ENCODE measurements at regions not wholly inside any gene's neighbourhood (a gene's known extent, or its start where the extent isn't known, plus 50 kb on each side); places are given as distances from the start of the nearest gene placed in this dataset.
"Not testable (repeated sequence)": the region's sequence is repeated elsewhere in the genome, so short reads cannot be mapped to it uniquely, and the experiment has no call there.

DNA sequence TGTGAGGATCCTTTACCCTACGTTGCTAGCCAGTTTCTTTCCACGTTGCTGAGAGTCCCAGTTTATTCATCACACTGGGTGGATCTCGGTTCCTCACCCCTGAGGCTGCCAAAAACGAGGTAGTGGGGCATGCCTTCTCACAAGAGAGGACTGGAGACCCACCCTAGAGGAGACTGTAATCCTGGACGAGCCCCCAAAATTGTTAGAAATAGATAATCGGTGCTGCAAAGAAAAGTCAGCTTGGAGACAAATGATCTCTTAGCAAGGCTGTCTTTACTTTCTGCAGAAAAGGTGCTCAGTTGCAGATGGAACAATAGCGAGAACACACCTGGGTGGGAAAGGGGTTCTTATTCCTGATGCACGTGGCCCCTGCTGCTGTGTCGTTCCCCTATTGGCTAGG is 101.8 kb downstream of the TMEM167A start:
- H3K27ac Mint-ChIP-seq, result no peak overlapping the region
- H3K9me3 Mint-ChIP-seq, result peaks cover 19% of the 10 kb centered on the region
- ATAC-seq (ENCODE audit: low read depth), result no peak
- peaks cover 7% of the 10 kb centered on the region for H3K36me3 Mint-ChIP-seq
- no peak overlapping the region for H3K4me3 Mint-ChIP-seq
- no peaks in the 10 kb centered on the region for H3K27me3 Mint-ChIP-seq
- POLR2A ChIA-PET, result no interaction called here
- no peaks in the 10 kb centered on the region for H3K4me1 Mint-ChIP-seq
- DNase-seq, result no peak

DNA sequence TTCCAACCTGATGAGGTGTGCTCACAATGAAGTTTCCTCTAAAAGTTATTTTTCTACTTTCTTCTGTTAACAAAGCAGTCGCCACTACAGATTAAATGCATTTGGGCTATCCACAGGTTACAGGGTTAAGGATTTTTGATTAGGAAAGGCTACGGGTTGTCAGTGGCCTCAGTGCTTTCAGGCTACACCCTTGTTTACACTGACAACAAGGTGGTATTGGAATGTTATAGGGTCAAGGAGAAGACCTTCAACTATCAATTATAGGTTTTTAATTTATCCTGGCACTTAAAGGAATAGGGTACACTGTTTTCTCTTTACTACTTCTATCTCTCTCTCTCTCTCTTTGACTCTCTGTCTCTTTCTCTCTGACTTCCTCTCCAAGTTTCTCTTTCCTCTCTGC is 102.8 kb downstream of the TMEM167A start:
- H3K4me1 Mint-ChIP-seq; H3K36me3 Mint-ChIP-seq; DNase-seq; H3K27me3 Mint-ChIP-seq; H3K4me3 Mint-ChIP-seq; POLR2A ChIA-PET; H3K27ac Mint-ChIP-seq; ATAC-seq (ENCODE audit: low read depth): not testable (repeated sequence)
- H3K9me3 Mint-ChIP-seq, result peaks cover 21% of the 10 kb centered on the region

DNA sequence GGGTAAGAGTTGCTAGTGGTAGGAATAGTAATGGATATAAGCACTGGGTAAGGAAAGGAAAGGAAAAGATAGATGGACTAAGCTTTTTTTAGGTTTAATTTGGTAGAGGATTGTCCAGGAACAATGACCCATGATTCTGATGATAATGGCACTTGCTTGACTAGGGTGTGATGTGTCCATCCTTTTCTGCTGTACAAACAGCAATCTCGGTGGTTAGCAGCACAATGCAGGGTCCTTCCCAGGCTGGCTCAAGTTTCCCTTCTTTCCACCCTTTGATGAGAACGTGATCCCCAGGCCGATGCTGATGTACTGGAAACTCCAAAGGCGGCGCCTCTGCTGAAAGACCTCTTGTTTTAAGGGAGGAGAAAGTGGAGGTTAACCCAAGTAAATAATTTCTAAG is 105.3 kb downstream of the TMEM167A start:
- no peak for DNase-seq
- no peak overlapping the region for H3K4me3 Mint-ChIP-seq
- no peaks in the 10 kb centered on the region for H3K27me3 Mint-ChIP-seq
- H3K36me3 Mint-ChIP-seq, result peaks cover 5% of the 10 kb centered on the region
- H3K9me3 Mint-ChIP-seq, result peaks cover 26% of the 10 kb centered on the region
- ATAC-seq (ENCODE audit: low read depth), result no peak
- POLR2A ChIA-PET, result no interaction called here
- H3K27ac Mint-ChIP-seq, result no peak overlapping the region
- H3K4me1 Mint-ChIP-seq, result no peaks in the 10 kb centered on the region

DNA sequence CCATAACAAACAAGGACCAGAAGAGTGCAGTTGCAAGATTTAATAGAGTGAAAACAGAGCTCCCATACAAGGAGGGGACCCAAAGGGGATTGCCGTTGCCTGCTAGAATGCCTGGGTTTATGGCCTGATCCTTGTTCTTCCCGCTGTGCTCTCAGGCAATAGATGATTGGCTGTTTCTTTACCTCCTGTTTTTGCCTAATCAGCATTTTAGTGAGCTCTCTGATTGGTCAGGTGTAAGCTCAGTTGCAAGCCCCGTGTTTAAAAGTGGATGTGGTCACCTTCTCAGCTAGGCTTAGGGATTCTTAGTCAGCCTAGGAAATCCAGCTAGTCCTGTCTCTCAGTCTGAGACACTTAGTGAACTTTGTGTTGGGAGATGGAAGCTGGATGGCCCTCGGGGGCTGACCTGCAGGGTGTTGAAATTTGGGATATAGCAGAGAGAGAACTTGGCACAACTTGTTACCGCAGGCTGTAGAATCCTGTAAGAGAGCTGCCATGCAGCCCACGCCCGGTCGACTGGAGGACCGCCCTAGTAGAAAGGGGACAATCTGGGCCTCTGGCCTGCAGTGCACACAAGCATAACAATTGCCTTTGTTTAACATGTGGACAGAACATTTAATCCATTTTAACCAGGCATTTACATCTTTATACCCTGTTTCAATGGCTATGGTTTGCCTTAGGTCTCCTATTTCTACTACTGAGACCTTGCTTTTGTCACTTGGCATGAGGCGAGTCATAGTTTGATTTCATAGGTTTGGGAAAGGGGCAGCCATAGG is 106.0 kb downstream of the TMEM167A start:
- H3K27ac Mint-ChIP-seq; H3K4me3 Mint-ChIP-seq; H3K4me1 Mint-ChIP-seq; H3K36me3 Mint-ChIP-seq; DNase-seq; POLR2A ChIA-PET; ATAC-seq (ENCODE audit: low read depth); H3K27me3 Mint-ChIP-seq: not testable (repeated sequence)
- H3K9me3 Mint-ChIP-seq, result peaks cover 23% of the 10 kb centered on the region

DNA sequence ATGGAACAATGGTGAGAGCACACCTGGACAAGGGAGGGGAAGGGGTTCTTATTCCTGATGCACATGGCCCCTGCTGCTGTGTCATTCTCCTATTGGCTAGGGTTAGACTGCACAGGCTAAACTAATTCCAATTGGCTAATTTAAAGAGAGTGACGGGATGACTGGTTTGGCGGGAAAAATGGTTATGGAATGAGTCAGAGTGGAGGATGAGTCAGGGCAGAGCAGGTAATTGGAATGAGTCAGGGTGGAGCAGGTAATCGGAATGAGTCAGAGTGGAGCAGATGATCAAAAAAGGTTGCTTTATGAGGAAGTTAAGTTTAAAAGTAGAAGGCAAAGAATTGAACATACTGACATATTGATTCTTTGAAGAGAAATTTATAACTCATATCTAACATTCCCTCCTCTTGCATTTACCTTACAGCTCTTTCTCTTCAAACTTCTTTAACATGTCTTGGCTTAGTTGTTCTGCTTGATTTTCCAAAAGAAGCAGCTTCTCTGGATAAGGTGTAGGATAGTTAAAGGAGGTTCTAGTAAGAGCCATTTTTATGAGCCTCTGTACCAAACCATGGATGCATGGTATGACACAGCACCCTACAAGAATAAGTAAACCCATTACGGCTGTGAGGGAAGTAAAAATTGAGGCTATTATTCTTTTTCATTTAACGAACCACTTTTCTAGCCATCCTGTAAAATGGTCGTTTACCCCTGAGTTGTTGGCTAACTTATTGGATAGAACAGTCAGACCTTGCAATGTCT is 107.8 kb downstream of the TMEM167A start:
- H3K36me3 Mint-ChIP-seq; DNase-seq; POLR2A ChIA-PET; H3K4me3 Mint-ChIP-seq; H3K27me3 Mint-ChIP-seq; H3K9me3 Mint-ChIP-seq; H3K4me1 Mint-ChIP-seq; H3K27ac Mint-ChIP-seq; ATAC-seq (ENCODE audit: low read depth): not testable (repeated sequence)

DNA sequence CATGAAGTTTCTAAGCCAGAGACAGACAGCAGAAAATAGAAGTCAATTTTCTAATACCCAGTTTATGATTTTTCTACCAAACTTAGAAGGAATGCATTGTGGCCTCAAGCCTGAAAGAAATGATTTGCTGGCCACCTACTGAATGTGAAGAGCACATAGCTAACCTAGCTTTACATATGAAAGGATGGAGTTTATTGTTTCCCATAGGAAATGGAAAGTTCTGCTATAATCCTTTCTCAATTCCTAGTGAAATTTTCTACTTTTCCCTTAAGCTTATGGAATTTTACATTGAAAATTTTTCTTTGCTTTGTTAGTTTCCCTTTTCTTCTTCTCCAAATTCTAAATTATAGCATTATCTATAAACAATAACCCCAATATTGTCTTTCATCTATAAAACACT is 110.1 kb downstream of the TMEM167A start:
- DNase-seq (no peak), ATAC-seq (ENCODE audit: low read depth) (no peak)
- H3K4me3 Mint-ChIP-seq, result no peak overlapping the region
- POLR2A ChIA-PET, result no interaction called here
- H3K9me3 Mint-ChIP-seq, result peaks cover 9% of the 10 kb centered on the region
- H3K27me3 Mint-ChIP-seq, result no peaks in the 10 kb centered on the region
- no peak overlapping the region for H3K27ac Mint-ChIP-seq
- no peaks in the 10 kb centered on the region for H3K36me3 Mint-ChIP-seq
- no peaks in the 10 kb centered on the region for H3K4me1 Mint-ChIP-seq

DNA sequence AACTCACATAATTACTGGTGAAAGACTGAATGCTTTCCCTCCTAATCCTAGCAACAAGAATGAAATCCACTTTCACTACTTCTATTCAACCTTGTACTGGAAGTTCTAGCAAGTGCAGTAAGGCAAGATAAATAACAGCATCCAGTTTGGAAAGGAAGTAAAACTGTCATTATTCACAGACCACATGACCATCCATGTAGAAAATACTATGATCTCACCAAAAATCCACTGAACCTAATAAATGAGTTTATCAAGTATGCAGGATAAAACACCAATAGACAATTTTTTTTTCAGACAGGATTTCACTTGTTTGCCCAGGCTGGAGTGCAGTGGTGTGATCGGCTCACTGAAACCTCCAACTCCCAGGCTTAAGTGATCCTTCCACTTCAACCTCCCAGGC is 117.7 kb downstream of the TMEM167A start:
- POLR2A ChIA-PET, result no interaction called here
- H3K9me3 Mint-ChIP-seq, result peaks cover 2% of the 10 kb centered on the region
- DNase-seq, result no peak

DNA sequence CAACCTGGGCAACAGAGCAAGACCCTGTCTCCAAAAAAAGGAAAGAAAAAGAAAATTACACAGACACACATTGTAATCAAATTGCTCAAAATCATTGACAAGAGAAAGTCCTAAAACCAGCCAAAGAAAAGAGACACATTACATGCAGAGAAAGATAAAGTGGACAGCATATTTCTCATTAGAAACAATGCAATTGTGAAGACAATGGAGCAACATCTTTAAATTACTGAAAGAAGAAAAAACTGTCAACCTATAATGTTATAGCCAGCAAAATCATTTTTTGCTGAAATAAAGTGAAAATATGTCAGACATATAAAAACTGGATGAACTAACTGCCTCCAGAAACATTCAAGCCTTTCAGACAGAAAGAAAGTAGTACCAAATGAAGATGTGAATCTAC is 120.6 kb downstream of the TMEM167A start:
- POLR2A ChIA-PET, result no interaction called here
- no peak overlapping the region for H3K27ac Mint-ChIP-seq

More for the DNA sequence above, 117.7 kb downstream of the TMEM167A start:
- Mint-ChIP-seq H3K27me3 (peaks cover 8% of the 10 kb centered on the region), H3K4me1 (no peaks in the 10 kb centered on the region), H3K4me3 (no peak overlapping the region), H3K27ac (no peak overlapping the region), H3K36me3 (no peaks in the 10 kb centered on the region)
- no peak for ATAC-seq (ENCODE audit: low read depth)

DNA sequence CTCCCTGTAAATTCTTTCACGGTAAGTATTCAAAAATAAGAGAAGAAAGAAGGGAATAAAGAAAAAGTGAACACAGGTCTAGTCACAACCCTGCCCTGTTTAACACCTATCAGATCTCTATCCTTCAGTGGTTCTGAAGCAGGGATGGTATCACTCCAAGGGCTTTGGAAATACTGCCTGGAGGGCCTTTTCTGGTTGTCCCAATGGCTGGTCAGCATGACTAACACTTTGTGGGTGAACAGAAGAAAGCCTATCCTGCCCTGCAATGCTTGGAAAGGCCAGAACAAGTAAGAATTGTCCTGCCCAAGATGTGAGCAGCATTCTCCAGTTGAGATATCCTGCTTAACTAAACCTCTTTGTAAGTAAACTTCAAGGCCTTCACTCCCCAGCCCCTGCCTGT is 124.9 kb downstream of the TMEM167A start:
- Mint-ChIP-seq H3K36me3 (no peaks in the 10 kb centered on the region), H3K27me3 (peaks cover 3% of the 10 kb centered on the region), H3K4me1 (no peaks in the 10 kb centered on the region), H3K4me3 (no peak overlapping the region), H3K9me3 (peaks cover 5% of the 10 kb centered on the region), H3K27ac (no peak overlapping the region)
- ATAC-seq (ENCODE audit: low read depth), result no peak
- POLR2A ChIA-PET, result no interaction called here
- DNase-seq, result no peak

More for the DNA sequence above, 120.6 kb downstream of the TMEM167A start:
- H3K9me3 Mint-ChIP-seq, result peaks cover 2% of the 10 kb centered on the region
- H3K36me3 Mint-ChIP-seq, result no peaks in the 10 kb centered on the region
- no peak for ATAC-seq (ENCODE audit: low read depth)
- peaks cover 8% of the 10 kb centered on the region for H3K27me3 Mint-ChIP-seq
- H3K4me1 Mint-ChIP-seq, result no peaks in the 10 kb centered on the region
- no peak overlapping the region for H3K4me3 Mint-ChIP-seq
- DNase-seq, result no peak

DNA sequence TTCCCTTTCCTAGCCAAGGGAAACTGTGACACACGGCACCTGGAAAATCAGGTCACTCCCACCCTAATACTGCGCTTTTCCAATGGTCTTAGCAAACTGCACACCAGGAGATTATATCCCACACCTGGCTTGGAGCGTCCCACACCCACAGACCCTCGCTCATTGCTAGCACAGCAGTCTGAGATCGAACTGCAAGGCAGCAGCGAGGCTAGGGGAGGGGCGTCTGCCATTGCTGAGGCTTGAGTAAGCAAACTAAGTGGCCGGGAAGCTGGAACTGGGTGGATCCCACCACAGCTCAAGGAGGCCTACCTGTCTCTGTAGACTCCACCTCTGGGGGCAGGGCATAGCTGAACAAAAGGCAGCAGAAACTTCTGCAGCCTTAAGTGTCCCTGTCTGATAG is 132.9 kb downstream of the TMEM167A start:
- H3K9me3 Mint-ChIP-seq; H3K27me3 Mint-ChIP-seq; POLR2A ChIA-PET; H3K27ac Mint-ChIP-seq; H3K36me3 Mint-ChIP-seq; ATAC-seq (ENCODE audit: low read depth); DNase-seq; H3K4me3 Mint-ChIP-seq; H3K4me1 Mint-ChIP-seq: not testable (repeated sequence)

DNA sequence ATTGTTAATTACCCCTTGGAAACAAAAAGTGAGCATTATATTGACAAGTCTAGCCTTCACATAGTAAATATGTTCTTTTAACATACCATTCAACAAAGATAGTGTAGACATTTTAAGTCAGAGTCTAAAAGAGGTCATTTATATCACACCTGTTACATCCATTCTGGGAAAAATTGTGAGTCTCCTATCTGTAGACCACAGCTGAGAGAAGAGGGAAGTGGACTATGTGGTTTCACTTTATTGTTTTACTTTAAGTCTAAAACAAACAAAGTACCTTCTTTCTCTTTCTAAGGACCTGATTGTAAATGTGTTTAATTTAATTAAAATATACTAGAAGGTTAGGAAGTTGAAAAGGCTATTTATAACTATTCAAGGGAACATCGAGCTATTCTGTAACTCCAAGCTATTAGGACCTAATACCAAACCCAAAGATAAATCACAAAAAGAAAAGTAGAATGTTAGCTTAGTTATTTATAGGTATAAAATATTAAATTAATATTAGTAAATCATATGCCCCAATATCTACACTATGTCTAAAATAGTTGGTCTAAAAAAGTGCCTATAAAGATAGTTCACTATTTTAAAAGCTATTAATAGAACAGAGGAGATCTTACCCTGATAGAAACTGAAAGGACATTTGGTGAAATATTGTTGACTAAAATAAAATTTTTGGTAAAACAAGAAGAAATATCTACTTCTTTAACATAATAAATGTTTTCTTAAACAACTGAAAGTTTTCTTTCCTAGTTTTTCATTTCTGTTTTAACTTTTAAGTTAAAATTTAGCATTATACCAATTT is 134.9 kb downstream of the TMEM167A start:
- DNase-seq (no peak), ATAC-seq (ENCODE audit: low read depth) (no peak)
- Mint-ChIP-seq H3K27ac (no peak overlapping the region), H3K27me3 (no peaks in the 10 kb centered on the region), H3K4me3 (no peak overlapping the region), H3K4me1 (peaks cover 2% of the 10 kb centered on the region), H3K9me3 (peaks cover 5% of the 10 kb centered on the region), H3K36me3 (no peaks in the 10 kb centered on the region)
- POLR2A ChIA-PET, result no interaction called here

DNA sequence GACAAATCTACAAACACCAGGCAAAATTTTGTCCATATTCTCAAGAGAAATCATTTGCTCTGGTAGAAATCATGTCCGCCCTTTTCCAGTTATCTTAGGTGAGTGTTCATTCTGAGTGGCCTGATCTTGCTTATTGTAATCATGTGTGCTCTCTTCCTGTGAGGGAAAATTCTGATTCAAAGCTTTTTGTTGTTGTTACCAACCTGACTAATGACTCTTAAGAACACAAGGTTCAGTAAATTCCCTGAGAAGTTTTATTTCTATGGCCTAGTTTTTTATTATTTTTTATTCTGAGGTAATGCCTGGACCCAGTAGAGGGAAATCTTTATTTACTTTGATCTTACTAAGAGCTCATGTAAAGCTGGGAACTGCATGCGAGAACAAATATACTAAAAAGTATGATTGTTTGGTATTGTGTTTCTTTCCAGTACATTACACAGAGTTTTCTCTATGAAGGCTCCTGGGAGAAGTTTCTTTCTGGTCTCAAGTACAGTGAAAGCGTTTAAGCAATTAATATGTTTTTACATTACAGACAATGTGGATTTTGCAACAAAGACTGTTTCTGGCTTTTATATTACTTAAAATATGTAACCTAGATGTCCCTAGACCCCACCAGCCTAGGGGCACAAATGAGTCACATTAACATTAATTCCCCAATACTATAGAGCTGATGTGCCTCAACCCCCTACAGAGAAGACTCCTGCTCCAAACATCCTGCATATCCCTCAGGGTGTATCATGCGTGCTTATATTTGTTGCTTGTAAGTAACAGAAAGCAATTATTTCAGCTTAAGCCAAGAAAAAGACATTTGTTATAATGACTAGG is 138.1 kb downstream of the TMEM167A start:
- H3K9me3 Mint-ChIP-seq, result peaks cover 4% of the 10 kb centered on the region
- H3K4me3 Mint-ChIP-seq, result no peak overlapping the region
- no peak overlapping the region for H3K27ac Mint-ChIP-seq
- H3K27me3 Mint-ChIP-seq, result no peaks in the 10 kb centered on the region
- no peak for DNase-seq
- ATAC-seq (ENCODE audit: low read depth), result no peak
- H3K36me3 Mint-ChIP-seq, result no peaks in the 10 kb centered on the region
- POLR2A ChIA-PET, result no interaction called here
- H3K4me1 Mint-ChIP-seq, result peaks cover 2% of the 10 kb centered on the region
